GM12864 (cell line): ENCODE measurements at regions not wholly inside any gene's neighbourhood (a gene's known extent, or its start where the extent isn't known, plus 50 kb on each side); places are given as distances from the start of the nearest gene placed in this dataset.
A peak's percentile ranks its signal among the peaks of the same experiment; 100 is the strongest.

Experiments
- DNase-seq: peaks from one replicate; pipeline ENCODE4 v3.0.0-alpha.2; 2011; ENCODE audit warnings: low read depth
- H3K4me3 ChIP-seq: 2 replicates; pipeline ENCODE4 v1.5.1; 2011; ENCODE audit warnings: mild to moderate bottlenecking, low read depth, low read length, control low read depth
- CTCF ChIP-seq: IDR thresholded peaks from 2 replicates; pipeline ENCODE4 v1.5.1; 2011; ENCODE audit warnings: low read depth, mild to moderate bottlenecking, moderate library complexity, low read length, control low read depth, inconsistent platforms; ENCODE audit errors: missing control alignments

GRCh38 chr12:100716945-100717732 is 77.4 kb upstream of the ANO4 start:
- TF ChIP-seq CTCF = no peak
- no peak for DNase-seq
- H3K4me3 ChIP-seq = no peak overlapping the region

GRCh38 chr12:100717733-100718067 is 76.9 kb upstream of the ANO4 start:
- no peak for DNase-seq
- H3K4me3 ChIP-seq = no peak overlapping the region
- TF ChIP-seq CTCF = no peak

GRCh38 chr12:100718187-100718586 is 76.4 kb upstream of the ANO4 start:
- no peak for DNase-seq
- no peak for TF ChIP-seq CTCF
- H3K4me3 ChIP-seq = no peak overlapping the region

GRCh38 chr12:100720016-100720654 is 74.4 kb upstream of the ANO4 start:
- H3K4me3 ChIP-seq = no peak overlapping the region
- no peak for TF ChIP-seq CTCF
- no peak for DNase-seq

DNA sequence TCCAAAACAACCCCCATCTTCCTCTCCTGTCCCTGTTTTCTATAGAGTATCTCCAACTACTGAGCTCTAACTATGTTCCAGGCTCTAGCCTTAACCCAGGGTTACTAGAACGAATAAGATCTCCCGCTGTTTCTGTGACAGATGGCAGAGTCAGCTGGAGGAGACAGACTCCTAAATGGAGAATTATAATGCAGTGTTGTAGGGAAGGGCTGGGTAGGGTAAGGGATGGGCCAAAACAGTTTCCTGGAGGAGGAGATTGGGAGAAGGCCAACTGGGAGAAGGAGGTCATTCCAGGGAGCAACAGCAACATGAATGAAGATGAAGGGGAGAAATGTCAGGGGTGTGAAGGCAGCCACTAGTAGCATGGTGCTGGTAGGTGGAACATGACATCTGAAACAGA is 73.4 kb upstream of the ANO4 start:
- DNase-seq = no peak
- no peak overlapping the region for H3K4me3 ChIP-seq
- TF ChIP-seq CTCF = no peak

DNA sequence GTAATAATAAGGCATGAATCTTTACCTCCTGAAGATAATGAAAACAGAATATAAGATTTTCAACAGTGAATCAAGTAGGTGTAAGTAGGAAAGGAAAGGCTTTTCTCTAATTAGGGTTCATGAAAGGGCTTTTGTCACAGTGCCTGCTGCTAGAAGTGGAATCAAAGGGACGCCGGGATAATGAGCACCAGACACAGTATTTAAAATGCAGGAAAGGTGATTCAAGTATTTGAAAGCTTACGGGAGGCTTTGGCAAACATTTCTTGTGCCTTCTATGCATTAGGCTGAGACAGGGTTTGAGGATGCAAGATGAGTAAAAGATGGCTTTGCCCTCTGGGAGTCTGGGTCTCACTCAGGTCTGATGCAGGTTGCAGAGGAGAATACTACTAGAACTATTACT is 70.5 kb upstream of the ANO4 start:
- TF ChIP-seq CTCF = no peak
- no peak for DNase-seq

DNA sequence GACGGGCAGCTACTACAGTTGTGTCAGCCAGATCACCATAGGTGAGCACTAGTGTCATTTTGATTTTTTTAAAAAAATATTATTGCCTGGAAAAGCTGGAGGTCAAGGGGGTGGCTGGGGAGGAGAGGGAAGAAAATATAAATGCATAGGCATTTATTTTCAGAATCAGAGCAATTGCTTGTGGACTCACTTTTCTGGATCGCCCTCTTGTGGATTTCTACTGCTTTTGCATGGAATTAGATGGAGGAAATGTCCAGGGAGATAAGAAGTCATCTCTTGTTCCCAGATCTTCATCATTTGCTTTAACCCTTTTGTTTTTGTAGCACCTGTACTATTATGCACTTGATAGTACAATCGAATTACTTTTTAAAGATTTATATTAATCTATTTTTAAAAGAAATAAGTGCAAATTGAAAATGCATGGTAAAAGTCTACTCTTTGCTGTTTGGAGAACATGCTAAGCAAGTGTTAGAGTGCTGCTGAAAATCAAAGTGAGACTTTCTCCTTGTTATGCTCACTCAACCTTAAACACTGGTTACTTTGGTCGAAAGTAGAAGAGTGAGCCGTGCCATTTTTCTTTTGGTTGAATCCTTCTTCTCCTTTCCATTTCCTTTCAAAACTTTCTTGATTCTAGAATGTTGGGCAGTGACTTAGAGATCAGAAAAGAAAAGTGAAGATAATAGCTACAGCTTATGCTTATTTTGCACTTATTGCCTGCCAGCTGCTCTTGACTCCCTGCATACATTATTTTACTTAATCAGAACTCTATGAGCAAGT is 60.6 kb upstream of the ANO4 start:
- TF ChIP-seq CTCF = peak; percentile 38
- peak; percentile 15 for DNase-seq
- no peak overlapping the region for H3K4me3 ChIP-seq

More for the DNA sequence above, 70.5 kb upstream of the ANO4 start:
- H3K4me3 ChIP-seq = no peak overlapping the region
